Skeletal muscle satellite cell (primary cell): ENCODE measurements at regions not wholly inside any gene's neighbourhood (a gene's known extent, or its start where the extent isn't known, plus 50 kb on each side); places are given as distances from the start of the nearest gene placed in this dataset.

Source experiments
- H3K27me3 ChIP-seq: 2 replicates; pipeline ENCODE4 v1.7.0; 2013; ENCODE audit warnings: low read length; ENCODE audit not compliant: control insufficient read depth, insufficient read depth
- H3K36me3 ChIP-seq: 2 replicates; pipeline ENCODE4 v1.7.0; 2013; ENCODE audit warnings: mild to moderate bottlenecking, control low read depth, low read length; ENCODE audit not compliant: insufficient read depth
- H3K4me1 ChIP-seq: 2 replicates; pipeline ENCODE4 v1.7.0; 2013; ENCODE audit warnings: low read length; ENCODE audit not compliant: control insufficient read depth, insufficient read depth
- H3K4me2 ChIP-seq: 2 replicates; pipeline ENCODE4 v1.7.0; 2013; ENCODE audit warnings: mild to moderate bottlenecking, low read length
- H3K4me3 ChIP-seq: 2 replicates; pipeline ENCODE4 v1.7.0; 2013; ENCODE audit warnings: low read length
- H3K9ac ChIP-seq: 2 replicates; pipeline ENCODE4 v1.7.0; 2013; ENCODE audit warnings: mild to moderate bottlenecking, low read depth, low read length, moderate library complexity
- H3K9me3 ChIP-seq: replicated peaks from 2 replicates; pipeline ENCODE4 v1.7.0; 2013; ENCODE audit warnings: mild to moderate bottlenecking, control low read depth, low read length

DNA sequence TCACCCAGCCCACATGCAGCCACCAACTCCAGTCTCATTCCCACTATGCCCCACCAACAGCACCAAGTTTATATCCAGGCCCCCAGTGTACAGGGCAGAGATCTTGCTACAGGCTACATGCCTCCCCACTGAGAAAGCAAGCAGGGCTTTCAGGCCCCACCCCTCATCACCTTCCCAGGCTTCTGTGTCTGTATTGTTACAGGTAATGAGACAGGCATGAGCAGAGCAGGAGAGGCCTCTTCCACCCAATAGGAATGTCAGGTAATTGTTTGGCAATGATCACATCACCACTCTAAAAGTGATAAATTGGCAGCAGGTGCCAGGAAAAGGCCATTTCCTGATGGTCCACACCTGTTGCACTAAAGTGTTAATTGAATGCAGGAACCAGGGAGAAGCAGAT lies 102.5 kb downstream of the ZNF518B start:
- Histone ChIP-seq H3K4me3 (no peak overlapping the region), H3K36me3 (no peaks in the 10 kb centered on the region), H3K9ac (no peak overlapping the region), H3K9me3 (no peaks in the 10 kb centered on the region), H3K4me1 (no peaks in the 10 kb centered on the region), H3K4me2 (no peak overlapping the region), H3K27me3 (no peaks in the 10 kb centered on the region)

DNA sequence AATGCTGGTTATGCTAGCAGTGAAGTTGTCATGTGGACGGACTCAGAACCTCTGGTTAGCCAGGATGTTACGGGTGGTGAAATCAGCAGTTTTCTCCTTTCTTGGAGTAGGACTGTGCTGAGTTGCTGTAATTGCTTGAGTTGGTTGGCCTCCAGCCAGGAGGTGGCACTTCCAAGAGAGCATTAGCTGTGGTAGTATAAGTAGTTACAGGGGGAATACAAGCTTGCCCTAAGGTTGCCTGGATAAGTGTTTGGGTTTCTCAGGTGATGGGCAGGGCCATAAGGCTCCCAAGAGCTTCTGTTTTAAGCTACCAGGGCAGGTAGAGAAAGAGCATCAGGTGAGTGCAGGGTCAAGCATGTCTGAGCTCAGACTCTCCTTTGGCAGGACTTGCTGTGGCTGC lies 103.0 kb downstream of the ZNF518B start:
- H3K4me3 ChIP-seq = no peak overlapping the region
- no peak overlapping the region for H3K9ac ChIP-seq
- no peaks in the 10 kb centered on the region for H3K4me1 ChIP-seq
- H3K27me3 ChIP-seq = no peaks in the 10 kb centered on the region
- H3K36me3 ChIP-seq = no peaks in the 10 kb centered on the region
- H3K9me3 ChIP-seq = no peaks in the 10 kb centered on the region
- H3K4me2 ChIP-seq = no peak overlapping the region

DNA sequence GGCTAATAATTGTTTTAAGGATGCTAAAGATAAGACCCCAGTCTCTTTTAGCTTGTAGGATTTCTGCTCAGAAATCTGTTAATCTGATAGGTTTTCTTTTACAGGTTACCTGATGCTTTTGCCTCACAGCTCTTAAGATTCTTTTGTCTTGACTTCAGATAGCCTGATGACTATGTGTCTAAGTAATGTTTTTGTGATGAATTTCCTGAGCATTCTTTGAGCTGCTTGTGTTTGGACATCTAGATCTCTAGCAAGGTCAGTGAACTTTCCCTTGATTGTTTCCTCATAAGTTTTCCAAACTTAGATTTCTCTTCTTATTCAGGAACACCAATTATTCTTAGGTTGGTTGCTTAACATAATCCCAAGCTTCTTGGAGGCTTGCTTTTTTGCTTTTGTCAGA lies 104.1 kb downstream of the ZNF518B start:
- H3K36me3 ChIP-seq = no peaks in the 10 kb centered on the region
- no peak overlapping the region for H3K4me2 ChIP-seq
- H3K9me3 ChIP-seq = no peaks in the 10 kb centered on the region

DNA sequence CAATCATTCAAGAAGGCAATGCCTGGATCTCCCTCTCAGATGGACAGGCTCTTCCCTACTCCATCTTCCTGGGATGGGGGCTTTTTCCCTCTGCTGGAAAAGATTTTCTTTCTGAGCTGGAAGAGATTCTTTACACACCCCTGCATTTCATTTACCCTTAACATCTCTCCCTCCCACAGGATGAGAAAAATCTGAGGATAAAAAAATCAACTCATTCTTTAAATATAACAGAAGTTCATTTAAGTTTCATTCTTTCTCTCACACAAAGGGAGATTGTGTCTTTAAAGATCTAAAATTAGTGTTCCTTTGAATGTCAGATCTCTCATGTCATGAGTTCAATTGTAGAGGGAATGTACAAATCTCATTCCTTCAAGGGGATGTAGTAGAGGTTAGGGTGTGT lies 109.0 kb downstream of the ZNF518B start:
- no peaks in the 10 kb centered on the region for H3K9me3 ChIP-seq
- no peak overlapping the region for H3K9ac ChIP-seq
- no peaks in the 10 kb centered on the region for H3K4me1 ChIP-seq
- H3K4me2 ChIP-seq = no peak overlapping the region
- H3K36me3 ChIP-seq = no peaks in the 10 kb centered on the region
- H3K4me3 ChIP-seq = no peak overlapping the region
- H3K27me3 ChIP-seq = peaks cover 5% of the 10 kb centered on the region

More for the DNA sequence above, 104.1 kb downstream of the ZNF518B start:
- Histone ChIP-seq H3K4me3 (no peak overlapping the region), H3K4me1 (no peaks in the 10 kb centered on the region), H3K9ac (no peak overlapping the region), H3K27me3 (no peaks in the 10 kb centered on the region)

DNA sequence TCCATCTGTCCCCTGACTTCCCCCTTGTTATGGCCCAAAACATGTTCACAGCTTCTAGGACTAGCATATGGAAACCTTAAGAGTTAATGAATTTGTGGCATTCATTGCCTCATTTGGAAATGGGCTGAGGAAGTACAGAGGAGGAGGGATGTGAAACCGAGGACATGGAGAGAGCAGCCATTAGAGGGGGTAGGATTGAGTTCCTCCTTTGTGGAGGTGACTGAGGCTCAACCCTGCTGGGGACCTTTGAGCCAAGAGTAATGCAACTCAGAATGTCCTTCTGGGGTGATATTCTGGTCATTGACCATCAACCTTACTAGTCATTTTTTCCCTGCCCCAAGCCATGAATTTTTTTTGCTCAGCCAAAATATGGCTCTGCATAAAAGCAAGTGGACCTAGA lies 109.4 kb downstream of the ZNF518B start:
- no peaks in the 10 kb centered on the region for H3K36me3 ChIP-seq
- no peak overlapping the region for H3K4me3 ChIP-seq
- no peaks in the 10 kb centered on the region for H3K4me1 ChIP-seq
- H3K9me3 ChIP-seq = no peaks in the 10 kb centered on the region
- no peak overlapping the region for H3K9ac ChIP-seq
- H3K27me3 ChIP-seq = peaks cover 5% of the 10 kb centered on the region
- no peak overlapping the region for H3K4me2 ChIP-seq

DNA sequence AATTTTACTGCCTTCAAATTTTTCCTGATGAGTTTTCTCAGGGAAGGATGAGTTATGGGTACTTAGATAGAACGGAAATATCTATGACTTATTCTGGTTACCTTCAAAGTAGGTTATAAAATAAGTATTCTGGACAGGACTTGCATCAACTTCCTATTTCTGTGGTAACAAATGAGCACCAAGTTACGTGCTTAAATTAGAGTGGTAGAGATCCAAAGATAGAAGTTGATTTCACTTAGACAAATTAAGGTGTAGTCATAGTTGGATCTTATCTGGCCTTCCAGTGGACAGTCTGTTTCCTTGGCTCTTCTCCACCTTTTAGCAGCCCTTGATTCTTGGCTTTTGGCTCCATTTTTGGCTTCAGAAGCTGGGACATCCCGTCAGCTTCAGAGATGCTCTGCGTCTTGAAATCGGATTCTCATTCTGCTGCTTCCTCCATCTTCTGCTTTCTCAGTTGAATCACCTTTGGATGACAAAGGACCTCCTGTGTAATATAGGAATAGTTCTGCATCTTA lies 109.9 kb downstream of the ZNF518B start:
- Histone ChIP-seq H3K9ac (no peak overlapping the region), H3K36me3 (no peaks in the 10 kb centered on the region), H3K4me2 (no peak overlapping the region), H3K27me3 (peaks cover 5% of the 10 kb centered on the region), H3K4me1 (no peaks in the 10 kb centered on the region), H3K4me3 (no peak overlapping the region), H3K9me3 (no peaks in the 10 kb centered on the region)

DNA sequence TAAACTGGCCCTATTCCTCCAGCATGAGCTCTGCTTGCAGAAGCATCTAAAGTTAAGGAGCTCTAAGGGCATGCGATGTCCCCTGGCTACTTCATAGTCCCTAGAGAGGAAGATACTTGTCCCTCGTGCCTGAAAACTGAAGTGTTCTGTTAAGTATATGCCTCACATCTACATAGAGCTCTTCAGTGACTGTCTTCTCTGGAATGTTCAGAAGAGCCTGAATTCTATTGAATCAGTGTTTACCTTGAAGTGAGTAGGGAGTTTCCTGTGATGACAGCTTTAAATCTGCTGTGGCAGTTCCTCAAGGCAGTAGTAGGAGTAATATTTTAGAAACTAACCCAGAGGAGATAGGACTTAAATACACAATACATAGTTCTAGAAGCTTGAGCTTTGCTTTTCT lies 111.2 kb downstream of the ZNF518B start:
- Histone ChIP-seq H3K27me3 (peaks cover 5% of the 10 kb centered on the region), H3K36me3 (no peaks in the 10 kb centered on the region), H3K4me1 (no peaks in the 10 kb centered on the region), H3K9me3 (no peaks in the 10 kb centered on the region), H3K9ac (no peak overlapping the region), H3K4me2 (no peak overlapping the region), H3K4me3 (no peak overlapping the region)

DNA sequence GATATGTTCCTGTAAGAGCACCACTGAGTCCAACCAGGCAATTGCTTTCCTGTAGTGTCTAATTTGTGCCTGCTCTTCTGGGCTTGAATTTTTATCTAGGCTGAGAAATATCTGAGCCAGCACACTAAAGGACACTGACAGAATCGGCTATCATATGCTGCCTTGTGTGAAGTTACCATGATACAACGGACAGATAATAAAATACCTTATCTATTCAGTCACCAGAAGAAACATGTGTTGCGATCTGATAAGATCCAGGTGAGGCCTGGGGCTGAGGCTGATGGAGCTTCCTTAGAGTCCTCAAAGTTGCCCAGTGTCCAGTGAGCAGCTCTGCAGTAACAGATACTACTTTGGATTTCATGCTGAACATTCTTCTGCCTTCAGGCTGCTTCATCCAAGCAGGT lies 111.8 kb downstream of the ZNF518B start:
- Histone ChIP-seq H3K36me3 (no peaks in the 10 kb centered on the region), H3K9me3 (no peaks in the 10 kb centered on the region), H3K4me1 (no peaks in the 10 kb centered on the region), H3K9ac (no peak overlapping the region), H3K27me3 (peaks cover 5% of the 10 kb centered on the region), H3K4me3 (no peak overlapping the region), H3K4me2 (no peak overlapping the region)

DNA sequence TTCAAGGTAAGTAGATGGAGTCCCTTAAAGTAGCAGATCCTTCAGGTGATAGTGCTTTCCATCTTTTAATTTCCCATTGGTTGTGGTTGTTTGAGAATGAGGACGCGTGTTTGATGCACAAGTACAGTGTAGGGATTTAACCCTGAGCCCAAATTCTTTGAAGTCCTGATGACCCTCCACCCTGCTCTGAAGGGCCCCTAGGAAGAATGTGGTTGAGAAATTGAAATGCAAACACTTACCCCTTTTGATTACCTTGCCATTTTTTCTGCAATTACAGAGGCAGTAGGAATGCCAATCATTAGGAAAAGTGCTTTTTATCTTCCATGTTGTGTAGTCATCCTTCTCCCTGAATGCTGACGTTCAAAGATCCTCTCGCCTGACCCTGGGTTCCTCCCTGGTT lies 112.4 kb downstream of the ZNF518B start:
- H3K4me2 ChIP-seq = no peak overlapping the region
- H3K9me3 ChIP-seq = no peaks in the 10 kb centered on the region
- H3K27me3 ChIP-seq = peaks cover 5% of the 10 kb centered on the region
- H3K4me1 ChIP-seq = no peaks in the 10 kb centered on the region
- no peak overlapping the region for H3K4me3 ChIP-seq
- no peaks in the 10 kb centered on the region for H3K36me3 ChIP-seq
- H3K9ac ChIP-seq = no peak overlapping the region

DNA sequence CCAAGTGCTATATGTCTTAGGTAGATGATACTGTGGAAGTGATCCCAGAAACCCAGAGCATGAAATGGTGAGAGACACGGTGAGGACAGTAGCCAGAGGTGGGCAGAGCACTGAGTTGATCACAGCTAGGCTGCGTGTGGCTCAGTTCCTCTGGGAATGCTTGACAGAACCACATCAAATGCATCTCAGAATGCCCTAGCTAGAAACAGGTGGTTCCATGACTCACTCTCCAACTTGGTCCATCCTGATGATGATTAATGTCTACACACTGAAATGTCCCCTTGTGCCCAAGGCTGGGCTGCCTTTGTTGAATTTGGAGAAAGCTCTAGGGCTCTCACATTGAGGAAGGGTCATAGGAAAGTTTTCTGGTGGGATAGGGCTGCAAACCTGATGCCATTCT lies 113.6 kb downstream of the ZNF518B start:
- no peak overlapping the region for H3K9ac ChIP-seq
- no peaks in the 10 kb centered on the region for H3K9me3 ChIP-seq
- H3K27me3 ChIP-seq = peaks cover 9% of the 10 kb centered on the region
- no peak overlapping the region for H3K4me2 ChIP-seq
- H3K4me1 ChIP-seq = no peaks in the 10 kb centered on the region
- H3K4me3 ChIP-seq = no peak overlapping the region
- no peaks in the 10 kb centered on the region for H3K36me3 ChIP-seq

DNA sequence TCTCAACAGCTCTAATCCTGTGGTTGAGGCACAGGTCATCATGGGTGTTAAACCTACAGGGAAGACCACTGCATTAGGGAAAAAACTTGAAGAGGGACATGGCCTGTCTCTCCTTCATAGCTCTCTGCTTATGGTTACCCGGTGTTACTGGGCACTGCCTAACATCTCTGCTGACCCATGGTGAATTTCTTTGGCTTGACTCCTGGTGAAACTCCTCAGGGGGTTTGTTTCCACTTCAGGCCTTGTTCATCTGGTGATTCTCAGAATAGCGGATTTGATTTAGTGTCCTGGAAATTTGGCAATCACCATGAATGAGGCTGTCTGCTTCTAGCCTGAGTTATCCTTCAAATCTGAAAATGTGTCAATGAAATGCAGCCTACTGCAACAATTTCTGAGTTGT lies 114.4 kb downstream of the ZNF518B start:
- Histone ChIP-seq H3K9ac (no peak overlapping the region), H3K36me3 (no peaks in the 10 kb centered on the region), H3K27me3 (peaks cover 9% of the 10 kb centered on the region)

DNA sequence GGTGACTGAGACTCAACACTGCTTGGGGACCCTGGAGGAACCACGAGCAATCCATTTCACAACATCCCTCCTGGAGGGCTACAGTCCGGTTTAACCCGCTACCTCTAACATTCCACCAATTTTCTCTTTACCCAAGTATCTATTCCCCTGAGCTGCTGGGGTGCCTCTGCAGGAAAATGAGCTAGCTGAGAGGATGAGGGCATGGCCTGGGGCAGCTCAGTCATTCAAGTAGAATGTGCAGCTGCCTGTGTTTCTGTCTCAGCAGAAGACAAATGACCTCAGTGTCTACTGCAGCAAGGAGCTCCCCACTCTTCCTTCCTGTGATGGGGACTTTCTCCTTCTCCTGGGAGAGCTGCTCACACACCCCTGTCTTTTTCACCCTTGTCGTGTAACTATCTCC lies 120.8 kb downstream of the ZNF518B start:
- no peak overlapping the region for H3K4me2 ChIP-seq
- no peak overlapping the region for H3K9ac ChIP-seq
- no peak overlapping the region for H3K4me3 ChIP-seq
- no peaks in the 10 kb centered on the region for H3K4me1 ChIP-seq
- H3K27me3 ChIP-seq = peaks cover 4% of the 10 kb centered on the region
- no peaks in the 10 kb centered on the region for H3K9me3 ChIP-seq
- no peaks in the 10 kb centered on the region for H3K36me3 ChIP-seq

More for the DNA sequence above, 114.4 kb downstream of the ZNF518B start:
- H3K9me3 ChIP-seq = no peaks in the 10 kb centered on the region
- no peak overlapping the region for H3K4me3 ChIP-seq
- no peaks in the 10 kb centered on the region for H3K4me1 ChIP-seq
- no peak overlapping the region for H3K4me2 ChIP-seq
